ENCODE measurements at regions not wholly inside any gene's neighbourhood (a gene's known extent, or its start where the extent isn't known, plus 50 kb on each side); places are given as distances from the start of the nearest gene placed in this dataset.

DNA sequence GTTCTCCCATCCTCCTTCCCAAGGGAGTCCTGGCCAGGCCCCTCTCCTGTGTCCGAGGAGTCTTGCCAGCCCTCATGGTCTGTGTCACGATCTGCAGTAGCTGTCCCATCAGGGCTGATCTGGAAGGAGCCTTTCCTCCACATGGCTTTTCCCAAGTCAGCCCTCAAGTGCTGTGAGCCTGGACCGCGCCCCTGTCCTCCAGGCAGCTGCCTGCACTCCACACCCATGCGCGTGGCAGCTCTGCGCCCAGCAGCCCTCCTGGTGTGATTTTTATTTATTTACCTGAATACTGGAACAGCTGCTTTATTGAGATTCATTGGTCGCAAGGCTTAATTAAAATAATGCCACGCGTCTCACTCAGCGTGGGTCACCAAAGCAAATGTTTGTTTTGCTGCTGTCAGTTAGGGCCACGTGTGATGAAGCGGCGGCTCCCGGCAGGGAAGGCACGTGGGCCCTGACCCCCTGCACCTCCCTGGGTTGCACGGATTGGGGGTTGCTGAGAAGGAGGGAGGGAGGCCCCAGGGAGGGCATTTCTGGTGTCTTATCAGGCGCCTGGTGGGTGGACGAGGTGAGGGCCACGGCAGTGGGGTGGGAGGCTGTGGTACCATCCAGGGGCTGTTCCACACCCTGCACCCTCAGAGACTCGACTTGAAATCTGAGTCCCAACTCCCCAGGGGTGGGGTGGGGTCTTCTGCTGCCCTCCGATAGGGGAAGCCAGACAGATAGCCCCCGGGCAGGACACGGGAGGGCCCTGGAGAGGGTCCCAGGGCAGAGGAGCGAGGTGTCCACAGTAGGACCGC lies 206.3 kb upstream of the C14orf180 start:
- no peak for DNase-seq
- H3K9me2 ChIP-seq: no peaks in the 10 kb centered on the region

More for the DNA sequence above, 206.3 kb upstream of the C14orf180 start:
- H3K4me3 ChIP-seq (ENCODE audit: low read depth in 2 of 2, low read length in 1 of 2): no peak overlapping the region
- H3K9ac ChIP-seq: no peak overlapping the region
- TF ChIP-seq FOXJ3 (CRISPR knock-in tag; IDR thresholded peaks at IDR 0.05): no peak
- TF ChIP-seq, protein P1, sequence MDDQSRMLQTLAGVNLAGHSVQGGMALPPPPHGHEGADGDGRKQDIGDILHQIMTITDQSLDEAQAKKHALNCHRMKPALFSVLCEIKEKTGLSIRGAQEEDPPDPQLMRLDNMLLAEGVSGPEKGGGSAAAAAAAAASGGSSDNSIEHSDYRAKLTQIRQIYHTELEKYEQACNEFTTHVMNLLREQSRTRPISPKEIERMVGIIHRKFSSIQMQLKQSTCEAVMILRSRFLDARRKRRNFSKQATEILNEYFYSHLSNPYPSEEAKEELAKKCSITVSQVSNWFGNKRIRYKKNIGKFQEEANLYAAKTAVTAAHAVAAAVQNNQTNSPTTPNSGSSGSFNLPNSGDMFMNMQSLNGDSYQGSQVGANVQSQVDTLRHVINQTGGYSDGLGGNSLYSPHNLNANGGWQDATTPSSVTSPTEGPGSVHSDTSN (IDR thresholded peaks at IDR 0.05): no peak
- TF ChIP-seq YY1 (IDR thresholded peaks at IDR 0.05; ENCODE audit: low read depth): no peak
- no peak for TF ChIP-seq RFX5 (IDR thresholded peaks at IDR 0.05; ENCODE audit: low read length)
- TF ChIP-seq, protein P2, sequence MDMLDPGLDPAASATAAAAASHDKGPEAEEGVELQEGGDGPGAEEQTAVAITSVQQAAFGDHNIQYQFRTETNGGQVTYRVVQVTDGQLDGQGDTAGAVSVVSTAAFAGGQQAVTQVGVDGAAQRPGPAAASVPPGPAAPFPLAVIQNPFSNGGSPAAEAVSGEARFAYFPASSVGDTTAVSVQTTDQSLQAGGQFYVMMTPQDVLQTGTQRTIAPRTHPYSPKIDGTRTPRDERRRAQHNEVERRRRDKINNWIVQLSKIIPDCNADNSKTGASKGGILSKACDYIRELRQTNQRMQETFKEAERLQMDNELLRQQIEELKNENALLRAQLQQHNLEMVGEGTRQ (IDR thresholded peaks at IDR 0.05; ENCODE audit: borderline replicate concordance, low read depth, low read length): no peak
- TF ChIP-seq MEF2A (IDR thresholded peaks at IDR 0.05; ENCODE audit: borderline replicate concordance, low read depth): no peak
- no peak for TF ChIP-seq GATA2 (CRISPR knock-in tag; IDR thresholded peaks at IDR 0.05)
- TF ChIP-seq, protein P3, sequence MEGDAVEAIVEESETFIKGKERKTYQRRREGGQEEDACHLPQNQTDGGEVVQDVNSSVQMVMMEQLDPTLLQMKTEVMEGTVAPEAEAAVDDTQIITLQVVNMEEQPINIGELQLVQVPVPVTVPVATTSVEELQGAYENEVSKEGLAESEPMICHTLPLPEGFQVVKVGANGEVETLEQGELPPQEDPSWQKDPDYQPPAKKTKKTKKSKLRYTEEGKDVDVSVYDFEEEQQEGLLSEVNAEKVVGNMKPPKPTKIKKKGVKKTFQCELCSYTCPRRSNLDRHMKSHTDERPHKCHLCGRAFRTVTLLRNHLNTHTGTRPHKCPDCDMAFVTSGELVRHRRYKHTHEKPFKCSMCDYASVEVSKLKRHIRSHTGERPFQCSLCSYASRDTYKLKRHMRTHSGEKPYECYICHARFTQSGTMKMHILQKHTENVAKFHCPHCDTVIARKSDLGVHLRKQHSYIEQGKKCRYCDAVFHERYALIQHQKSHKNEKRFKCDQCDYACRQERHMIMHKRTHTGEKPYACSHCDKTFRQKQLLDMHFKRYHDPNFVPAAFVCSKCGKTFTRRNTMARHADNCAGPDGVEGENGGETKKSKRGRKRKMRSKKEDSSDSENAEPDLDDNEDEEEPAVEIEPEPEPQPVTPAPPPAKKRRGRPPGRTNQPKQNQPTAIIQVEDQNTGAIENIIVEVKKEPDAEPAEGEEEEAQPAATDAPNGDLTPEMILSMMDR (IDR thresholded peaks at IDR 0.05): no peak
- TF ChIP-seq RCOR1 (IDR thresholded peaks at IDR 0.05; ENCODE audit: low read length): no peak
- TF ChIP-seq EP300 (IDR thresholded peaks at IDR 0.05; ENCODE audit: borderline replicate concordance in 1 of 2, low read depth in 1 of 2, low read length in 1 of 2): no peak
- TF ChIP-seq, protein P4, sequence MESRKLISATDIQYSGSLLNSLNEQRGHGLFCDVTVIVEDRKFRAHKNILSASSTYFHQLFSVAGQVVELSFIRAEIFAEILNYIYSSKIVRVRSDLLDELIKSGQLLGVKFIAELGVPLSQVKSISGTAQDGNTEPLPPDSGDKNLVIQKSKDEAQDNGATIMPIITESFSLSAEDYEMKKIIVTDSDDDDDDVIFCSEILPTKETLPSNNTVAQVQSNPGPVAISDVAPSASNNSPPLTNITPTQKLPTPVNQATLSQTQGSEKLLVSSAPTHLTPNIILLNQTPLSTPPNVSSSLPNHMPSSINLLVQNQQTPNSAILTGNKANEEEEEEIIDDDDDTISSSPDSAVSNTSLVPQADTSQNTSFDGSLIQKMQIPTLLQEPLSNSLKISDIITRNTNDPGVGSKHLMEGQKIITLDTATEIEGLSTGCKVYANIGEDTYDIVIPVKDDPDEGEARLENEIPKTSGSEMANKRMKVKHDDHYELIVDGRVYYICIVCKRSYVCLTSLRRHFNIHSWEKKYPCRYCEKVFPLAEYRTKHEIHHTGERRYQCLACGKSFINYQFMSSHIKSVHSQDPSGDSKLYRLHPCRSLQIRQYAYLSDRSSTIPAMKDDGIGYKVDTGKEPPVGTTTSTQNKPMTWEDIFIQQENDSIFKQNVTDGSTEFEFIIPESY (IDR thresholded peaks at IDR 0.05; ENCODE audit: borderline replicate concordance, low read depth): no peak
- no peak for TF ChIP-seq JUND (IDR thresholded peaks at IDR 0.05)
- TF ChIP-seq, protein P5, sequence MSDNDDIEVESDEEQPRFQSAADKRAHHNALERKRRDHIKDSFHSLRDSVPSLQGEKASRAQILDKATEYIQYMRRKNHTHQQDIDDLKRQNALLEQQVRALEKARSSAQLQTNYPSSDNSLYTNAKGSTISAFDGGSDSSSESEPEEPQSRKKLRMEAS (IDR thresholded peaks at IDR 0.05; ENCODE audit: low read depth): no peak
- TF ChIP-seq SMC3 (IDR thresholded peaks at IDR 0.05; ENCODE audit: low read depth, low read length): no peak
- TF ChIP-seq MXI1 (IDR thresholded peaks at IDR 0.05; ENCODE audit: low read depth, low read length): no peak
- TF ChIP-seq, protein P6, sequence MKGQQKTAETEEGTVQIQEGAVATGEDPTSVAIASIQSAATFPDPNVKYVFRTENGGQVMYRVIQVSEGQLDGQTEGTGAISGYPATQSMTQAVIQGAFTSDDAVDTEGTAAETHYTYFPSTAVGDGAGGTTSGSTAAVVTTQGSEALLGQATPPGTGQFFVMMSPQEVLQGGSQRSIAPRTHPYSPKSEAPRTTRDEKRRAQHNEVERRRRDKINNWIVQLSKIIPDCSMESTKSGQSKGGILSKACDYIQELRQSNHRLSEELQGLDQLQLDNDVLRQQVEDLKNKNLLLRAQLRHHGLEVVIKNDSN (IDR thresholded peaks at IDR 0.05; ENCODE audit: borderline replicate concordance, low read depth): no peak
- TF ChIP-seq RXRA (IDR thresholded peaks at IDR 0.05; ENCODE audit: borderline replicate concordance, low read depth): no peak
- no peaks in the 10 kb centered on the region for H4K20me1 ChIP-seq (ENCODE audit: insufficient read depth)
- no peak overlapping the region for H3K27ac ChIP-seq (ENCODE audit: low read depth in 2 of 2, low read length in 1 of 2)
- ChIA-PET CTCF (interaction anchor here (0.7 to 3.8 kb wide), 4 partner anchors 13 to 236 kb away, joined by 3 to 26 read pairs (median 4); no protein-coding TSS in a partner anchor), POLR2A (no interaction called here)
- WGBS (ENCODE audit: low lambda C conversion rate): 68% methylated on average over 17 of the region's 26 CpGs
- H3K4me2 ChIP-seq: no peak overlapping the region
- H3K79me2 ChIP-seq (ENCODE audit: insufficient read depth): no peaks in the 10 kb centered on the region
- H3K4me1 ChIP-seq (ENCODE audit: control insufficient read depth in 1 of 2, insufficient read depth in 2 of 2, low read depth in 1 of 2, low read length in 1 of 2): peaks cover 0 to 33% of the 10 kb centered on the region in 2 experiments; a peak in 1 of 4 replicates
- no peaks in the 10 kb centered on the region for H3K36me3 ChIP-seq (replicated peaks in 1 of 2; ENCODE audit: control insufficient read depth in 1 of 2, insufficient read depth in 2 of 2, low read length in 1 of 2)
- H3K9me3 ChIP-seq: no peaks in the 10 kb centered on the region
- no peaks in the 10 kb centered on the region for H3K27me3 ChIP-seq (ENCODE audit: insufficient read depth)
- H2AFZ ChIP-seq (ENCODE audit: low read depth): no peak overlapping the region
- no peaks in the 10 kb centered on the region for H3F3A ChIP-seq (replicated peaks; ENCODE audit: insufficient read depth)

Measured in SK-N-SH (cell line).